Right lung (tissue), 2 donors: ENCODE measurements at regions not wholly inside any gene's neighbourhood (a gene's known extent, or its start where the extent isn't known, plus 50 kb on each side); places are given as distances from the start of the nearest gene placed in this dataset.
"Not testable (repeated sequence)": the region's sequence is repeated elsewhere in the genome, so short reads cannot be mapped to it uniquely, and the experiment has no call there.

ENCODE experiments used
- DNase-seq, 2 donors: peaks; one replicate each; pipeline ENCODE4 v3.0.0-alpha.2; 2013

DNA sequence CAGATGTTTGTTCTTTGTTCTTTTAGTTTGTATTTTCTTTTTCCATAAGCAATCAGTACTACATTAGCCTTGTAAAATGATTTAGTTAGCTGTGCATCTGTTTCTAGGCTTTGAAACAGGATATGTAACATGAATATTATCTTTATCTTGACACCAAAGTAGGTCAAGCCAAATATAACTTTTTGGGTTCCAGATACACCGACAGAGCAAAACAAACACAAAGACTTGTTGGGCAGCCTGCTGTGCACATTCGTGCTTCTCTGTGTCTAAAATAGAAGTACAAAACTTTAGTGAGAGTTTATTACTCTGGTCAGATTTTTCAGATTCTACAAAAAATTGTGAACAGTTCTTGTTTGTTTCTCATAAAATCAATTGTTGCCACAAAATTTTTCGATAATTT, 1059.3 kb upstream of the GYPC start:
- no peak for DNase-seq

DNA sequence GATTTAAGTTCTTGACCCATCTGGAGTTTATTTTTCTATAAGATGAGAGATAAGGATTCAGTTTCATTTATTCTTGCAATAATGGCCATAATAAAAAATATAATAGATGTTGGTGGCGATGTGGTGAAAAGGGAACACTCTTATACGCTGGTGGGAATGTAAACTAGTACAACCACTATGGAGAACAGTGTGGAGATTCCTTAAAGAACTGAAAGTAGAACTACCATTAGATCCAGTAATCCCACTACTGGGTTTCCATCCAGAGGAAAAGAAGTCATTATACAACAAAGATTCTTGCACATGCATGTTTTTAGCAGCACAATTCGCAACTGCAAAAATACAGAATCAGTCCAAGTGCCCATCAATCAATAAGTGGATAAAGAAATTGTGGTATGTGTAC, 1040.5 kb upstream of the GYPC start:
- no peak for DNase-seq

DNA sequence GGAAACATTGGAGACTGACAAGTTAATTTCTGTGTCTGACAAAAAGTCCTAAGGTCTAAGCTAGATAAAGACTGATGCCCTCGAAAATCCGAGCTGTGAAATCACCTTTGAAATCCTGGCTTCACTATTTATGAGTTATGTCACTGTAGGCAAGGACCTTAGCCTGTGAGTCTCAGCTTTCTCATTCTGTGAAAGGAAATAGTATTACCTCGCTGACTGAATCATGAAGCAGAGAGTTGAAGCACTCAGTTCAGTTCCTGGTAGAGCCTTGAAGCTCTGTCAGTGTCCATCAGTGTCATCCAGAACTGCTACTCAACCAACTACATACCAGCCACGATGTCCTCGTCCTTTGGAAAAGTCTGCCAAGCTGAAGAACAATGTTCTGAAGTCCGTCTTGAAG, 1025.6 kb upstream of the GYPC start:
- no peak for DNase-seq

DNA sequence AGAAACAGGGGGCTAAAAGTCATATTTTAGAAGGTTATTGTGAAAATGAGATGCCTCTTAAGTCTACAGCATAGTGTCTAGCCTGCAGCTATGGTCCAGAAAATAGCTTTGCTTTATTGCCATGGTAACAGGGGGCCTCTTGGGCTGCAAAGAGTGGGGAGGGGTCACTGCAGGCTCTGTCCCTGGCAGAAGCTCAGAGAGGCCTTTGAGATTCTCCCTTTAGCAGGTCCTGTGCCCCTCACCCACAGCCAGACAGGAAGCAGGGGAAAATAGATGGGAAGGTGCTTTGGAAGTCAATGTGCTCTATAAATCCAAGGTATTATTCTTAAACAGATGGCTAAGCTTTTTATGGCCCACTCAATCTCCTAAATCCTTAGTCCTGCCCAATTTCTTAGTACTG, 1021.3 kb upstream of the GYPC start:
- DNase-seq, result no peak

DNA sequence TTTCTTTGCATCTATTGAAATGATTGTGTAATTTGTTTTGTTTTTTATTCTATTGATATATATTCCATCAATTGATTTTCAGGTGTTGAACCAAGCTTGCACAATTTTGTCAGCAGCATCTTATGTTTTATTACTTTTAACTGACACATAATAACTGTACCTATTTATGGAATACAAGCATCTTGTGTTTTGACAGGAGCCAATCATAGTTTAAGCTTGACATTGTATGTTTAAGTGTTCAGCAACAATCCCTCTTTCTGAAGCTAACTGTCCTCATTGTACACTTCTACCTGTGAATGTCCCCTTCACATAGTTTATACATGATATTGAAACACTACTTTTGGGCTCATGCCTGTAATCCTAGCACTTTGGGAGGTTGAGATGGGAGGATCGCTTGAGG, 1017.6 kb upstream of the GYPC start:
- DNase-seq, result no peak

DNA sequence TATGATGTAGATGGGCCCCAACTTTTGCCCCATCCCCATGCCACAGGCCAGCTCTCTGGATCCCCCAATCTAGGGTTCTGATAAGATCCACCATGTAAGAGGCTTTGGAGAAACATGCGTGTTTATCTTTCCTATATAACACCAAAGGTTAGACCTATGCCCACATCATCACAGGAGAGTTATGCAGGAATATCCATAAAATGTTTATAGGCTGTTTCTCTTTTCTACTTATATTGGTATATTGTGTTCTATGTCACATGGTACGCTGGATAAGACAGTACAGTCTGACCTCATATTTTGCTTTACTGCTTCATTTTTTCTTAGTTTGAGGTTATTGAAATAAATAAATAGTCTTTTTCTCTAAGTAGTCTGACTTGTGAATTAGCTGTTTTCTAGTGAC, 1013.9 kb upstream of the GYPC start:
- no peak for DNase-seq

DNA sequence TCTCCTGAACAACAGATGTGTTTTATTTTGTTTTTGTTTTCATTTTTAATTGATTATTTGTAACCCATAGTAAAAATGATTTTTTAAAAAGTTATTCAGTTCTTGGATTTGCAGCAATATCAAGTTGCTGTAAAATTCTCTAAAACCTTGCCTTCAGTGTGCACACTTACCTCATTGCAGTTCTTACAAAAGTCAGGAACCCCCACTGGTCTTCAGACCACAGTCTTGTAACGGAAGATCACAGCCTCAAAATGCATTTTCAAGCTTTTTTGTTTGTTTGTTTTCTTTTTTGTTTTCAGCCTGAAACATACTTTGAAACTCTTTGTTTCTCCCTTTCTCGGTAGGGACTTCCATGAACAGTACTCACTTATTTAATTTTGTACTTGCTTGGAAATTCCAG, 1012.8 kb upstream of the GYPC start:
- no peak for DNase-seq

DNA sequence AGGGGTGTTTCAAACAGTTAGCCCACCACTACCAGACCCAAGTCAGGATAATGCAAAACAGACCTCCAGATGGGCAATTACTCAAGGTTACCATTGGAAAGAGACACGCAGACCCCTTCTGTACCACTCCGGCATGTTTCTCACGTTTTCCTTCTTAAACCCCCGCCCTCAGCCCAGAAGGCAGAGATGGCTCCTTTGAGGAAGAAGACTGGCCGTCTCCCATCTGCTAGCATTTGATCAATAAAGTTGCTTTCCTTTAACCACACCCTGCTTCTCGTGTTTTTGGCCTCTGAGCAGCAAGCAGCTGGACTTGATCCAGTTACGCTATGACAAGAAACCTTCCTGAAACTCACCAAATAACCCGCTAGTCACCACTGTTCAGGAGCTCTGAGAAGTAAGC, 1012.4 kb upstream of the GYPC start:
- no peak for DNase-seq

DNA sequence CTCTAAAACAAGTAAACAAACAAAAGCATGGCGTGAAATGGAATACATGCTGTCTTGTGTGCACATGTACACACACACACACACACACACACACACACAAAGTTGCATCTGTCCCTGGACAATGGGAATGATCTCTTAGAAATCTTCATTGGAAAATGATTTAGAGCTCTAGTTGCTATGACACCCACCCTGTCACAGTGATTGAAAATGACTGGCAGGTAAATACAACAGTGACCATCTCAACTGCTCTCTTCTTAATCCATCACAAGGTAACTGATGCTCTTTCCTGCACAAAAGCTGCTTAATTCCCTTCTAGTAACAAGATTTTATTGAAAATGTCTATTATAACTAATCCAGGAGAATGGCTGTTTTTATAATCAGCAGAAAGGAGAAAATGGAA, 1011.7 kb upstream of the GYPC start:
- DNase-seq, result no peak

DNA sequence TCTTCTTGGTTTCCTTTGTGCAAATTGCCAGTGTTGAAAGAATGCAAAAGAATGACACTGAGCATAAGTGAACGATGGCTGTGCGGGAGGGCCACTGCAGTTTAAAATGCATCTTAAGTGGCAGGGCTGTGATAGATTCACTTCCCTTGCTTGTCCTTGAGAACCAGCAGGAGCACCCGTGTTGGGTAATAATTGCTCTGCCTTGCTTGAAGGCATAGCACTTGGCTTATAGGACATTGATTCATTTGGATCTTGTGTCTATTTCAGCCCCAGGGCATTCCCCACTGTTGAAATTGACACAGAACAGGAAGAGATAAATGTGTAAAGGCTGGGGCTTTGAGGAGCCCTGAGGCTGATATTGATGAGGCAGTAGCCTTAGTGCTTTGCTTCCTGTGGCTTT, 1003.7 kb upstream of the GYPC start:
- no peak for DNase-seq

DNA sequence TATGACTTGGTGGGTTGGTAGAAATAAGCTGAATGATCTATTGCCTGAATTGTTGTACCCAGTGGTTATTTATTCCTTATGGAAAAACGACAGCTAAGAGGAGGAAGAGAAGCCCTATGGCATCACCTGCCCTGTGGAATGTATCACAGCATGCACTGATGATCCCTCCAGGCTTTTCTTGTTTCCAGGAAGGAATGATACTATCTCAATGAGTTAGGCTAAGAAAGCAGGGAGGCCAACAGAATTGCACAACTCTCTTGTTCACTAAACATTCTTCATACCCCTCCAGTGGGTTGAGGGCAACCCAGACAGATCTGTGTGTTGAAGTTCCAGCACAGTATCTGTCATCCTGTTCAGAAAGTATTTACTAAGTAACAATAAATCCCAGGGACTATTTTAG, 1001.7 kb upstream of the GYPC start:
- DNase-seq, result no peak

DNA sequence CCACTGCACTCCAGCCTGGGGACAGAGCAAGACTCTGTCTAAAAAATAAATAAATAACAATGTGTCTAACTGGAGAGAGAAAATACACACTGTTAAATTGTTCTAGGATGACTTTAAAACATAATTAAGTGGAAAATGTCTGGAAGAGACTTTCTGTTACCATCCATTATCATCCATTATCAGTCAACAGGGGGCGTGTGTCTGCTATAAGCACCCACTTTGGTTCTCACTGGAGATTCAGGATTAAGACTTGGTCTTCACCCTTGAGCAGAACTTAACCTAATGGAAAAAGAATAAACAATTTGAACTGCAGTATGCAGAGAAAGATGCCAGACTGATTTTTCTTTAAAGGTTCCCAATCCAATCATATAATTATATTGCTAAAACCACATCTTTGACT, 999.8 kb upstream of the GYPC start:
- DNase-seq, result no peak

DNA sequence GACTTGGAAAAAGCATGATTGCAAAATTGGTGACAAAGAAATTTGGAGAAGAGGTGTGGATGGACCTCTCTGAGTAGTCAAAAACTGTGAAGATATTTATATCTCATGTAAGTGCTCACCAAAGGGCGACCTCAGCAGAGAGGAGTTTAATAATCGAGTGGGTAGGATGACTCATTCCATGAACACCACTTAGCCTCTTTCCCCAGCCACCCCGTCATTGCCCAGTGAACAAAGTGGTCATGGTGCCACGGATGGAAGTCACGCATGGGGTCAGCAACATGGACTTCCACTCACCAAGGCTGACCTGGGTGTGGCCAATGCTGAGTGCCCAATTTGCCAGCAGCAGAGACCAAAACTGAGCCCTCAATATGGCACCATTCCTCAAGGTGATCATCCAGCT, 997.4 kb upstream of the GYPC start:
- DNase-seq, result no peak

DNA sequence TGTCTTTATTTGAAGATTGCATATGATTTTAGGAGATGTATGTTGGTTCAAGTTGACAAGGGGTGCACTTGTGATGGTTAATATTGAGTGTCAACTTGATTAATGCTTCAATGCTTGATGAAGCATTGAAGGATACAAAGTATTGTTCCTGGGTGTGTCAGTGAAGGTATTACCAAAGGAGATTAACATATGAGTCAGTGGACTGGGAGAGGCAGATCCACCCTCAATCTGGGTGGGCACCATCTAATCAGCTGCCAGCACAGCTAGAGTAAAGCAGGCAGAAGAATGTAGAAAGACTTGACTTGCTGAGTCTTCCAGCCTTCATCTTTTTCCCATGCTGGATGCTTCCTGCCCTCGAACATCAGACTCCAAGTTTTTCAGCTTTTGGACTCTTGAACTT, 995.6 kb upstream of the GYPC start:
- DNase-seq, result not testable (repeated sequence)

DNA sequence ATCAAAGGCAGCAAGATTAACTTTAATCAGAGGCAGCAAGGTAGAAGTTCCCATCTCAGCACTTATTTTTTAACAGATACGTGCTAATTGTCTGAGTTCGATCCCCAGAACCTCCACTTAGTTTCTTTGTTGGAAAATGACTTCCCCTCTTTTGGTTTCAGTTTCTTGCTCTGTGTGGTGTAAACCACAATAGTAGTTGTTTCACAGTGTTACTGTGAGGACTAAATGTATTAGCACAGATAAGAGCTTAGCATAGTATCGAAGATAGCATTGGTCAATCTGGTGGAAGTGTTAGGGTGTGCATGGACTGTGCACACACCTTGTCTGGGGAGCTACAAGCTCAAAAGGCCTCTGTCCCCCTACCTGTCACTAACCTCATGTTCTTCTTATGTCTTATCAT, 988.3 kb upstream of the GYPC start:
- DNase-seq, result no peak

DNA sequence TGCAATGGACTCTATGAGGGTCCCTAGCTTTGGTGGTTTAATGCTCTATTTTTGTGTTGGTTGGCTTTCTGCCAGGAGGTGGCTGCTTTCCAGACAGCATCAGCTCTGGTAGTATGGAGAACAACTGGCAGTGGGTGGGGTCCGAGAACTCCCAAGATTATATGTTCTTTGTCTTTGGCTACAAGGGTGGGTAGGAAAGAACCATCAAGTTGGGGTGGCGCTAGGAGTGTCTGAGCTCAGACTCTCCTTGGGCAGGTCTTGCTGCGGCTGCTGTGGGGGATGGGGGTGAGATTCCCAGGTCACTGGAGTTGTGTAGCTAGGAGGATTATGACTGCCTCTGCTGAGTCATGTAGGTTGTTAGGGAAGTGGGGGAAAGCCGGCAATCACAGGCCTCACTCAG, 976.1 kb upstream of the GYPC start:
- no peak for DNase-seq

DNA sequence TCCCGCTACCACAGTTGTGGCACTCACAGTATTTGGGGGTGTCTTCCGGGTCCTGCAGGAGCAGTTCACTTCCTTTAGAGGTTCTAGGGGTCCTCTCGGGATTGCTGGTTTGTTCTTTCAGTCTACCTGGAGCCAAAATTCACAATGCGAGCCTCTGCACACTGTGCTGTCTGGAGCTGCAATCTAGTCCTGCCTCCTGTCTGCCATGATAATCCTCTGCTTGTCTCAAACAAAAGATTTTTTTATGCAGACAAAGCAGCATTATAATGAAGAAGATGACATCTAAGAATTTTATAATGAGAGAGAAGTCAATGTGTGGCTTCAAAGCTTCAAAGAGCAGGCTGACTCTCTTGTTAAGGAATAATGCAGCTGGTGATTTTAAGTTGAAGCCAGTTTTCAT, 975.1 kb upstream of the GYPC start:
- no peak for DNase-seq

DNA sequence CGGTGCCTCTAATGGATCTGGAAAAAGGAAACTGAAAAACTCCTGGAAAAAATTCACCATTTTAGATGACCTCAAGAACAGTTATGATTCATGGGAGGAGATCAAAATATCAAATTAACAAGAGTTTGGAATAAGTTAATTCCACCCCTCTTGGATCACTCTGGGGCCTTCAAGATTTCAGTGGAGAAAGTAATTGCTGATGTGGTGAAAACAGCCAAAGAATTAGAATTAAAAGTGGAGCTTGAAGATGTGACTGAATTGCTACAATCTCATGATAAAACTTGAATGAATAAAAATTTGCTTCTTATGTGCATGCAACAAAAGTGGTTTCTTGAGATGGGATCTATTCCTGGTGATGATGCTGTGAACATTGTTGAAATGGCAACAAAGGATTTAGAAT, 974.4 kb upstream of the GYPC start:
- no peak for DNase-seq

DNA sequence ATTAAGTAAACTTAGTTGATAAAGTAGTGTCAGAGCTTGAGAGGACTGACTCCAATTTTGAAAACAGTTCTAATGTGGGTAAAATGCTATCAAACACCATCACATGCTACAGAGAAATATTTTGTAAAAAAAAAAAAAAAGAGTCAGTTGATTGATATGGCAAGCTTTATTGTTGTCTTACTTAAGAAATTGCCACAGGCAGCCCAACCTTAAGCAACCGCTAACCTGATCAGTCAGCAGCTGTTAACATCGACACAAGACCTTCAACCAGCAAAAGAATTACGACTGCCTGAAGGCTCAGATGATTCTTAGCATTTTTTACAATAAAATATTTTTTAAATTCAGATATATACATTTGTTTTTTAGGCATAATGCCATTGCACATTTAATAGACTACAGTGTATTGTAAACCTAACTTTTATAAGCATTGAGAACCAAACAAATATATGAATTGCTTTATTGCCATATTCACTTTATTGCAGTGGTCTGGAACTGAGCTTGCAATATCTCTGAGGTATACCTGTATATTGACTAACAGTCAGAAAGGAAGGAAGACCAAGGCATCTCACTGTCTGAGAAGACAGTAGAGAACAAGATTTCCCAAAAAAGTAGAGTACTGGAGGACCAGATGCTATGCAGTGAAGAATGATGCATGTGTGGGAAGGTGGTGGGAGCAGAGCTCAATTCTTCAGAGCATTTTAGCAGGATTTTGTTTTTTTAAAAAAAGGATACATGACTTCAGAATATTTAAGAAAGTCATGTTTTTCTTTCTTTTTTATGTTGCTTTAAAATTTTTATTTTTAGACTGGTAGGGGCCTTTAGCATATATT, 973.8 kb upstream of the GYPC start:
- no peak for DNase-seq

DNA sequence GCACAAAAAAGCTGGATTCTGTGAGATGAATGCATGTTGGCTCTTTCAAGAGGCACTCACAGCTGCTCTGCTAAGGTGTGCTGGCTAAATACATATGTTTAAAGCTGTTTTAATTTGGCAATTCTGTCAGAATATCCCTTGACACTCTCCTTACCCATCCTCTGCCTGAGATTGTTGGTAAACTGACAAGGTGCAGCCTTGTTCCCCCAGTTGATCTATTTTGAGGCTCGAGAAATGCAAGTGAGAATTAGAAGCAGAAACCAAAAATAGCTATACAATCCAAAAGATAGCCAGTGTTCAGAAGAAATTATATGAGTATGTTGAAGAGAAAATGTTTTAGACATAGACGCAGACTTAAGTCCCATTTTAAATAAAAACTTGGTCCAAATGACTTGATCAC, 971.7 kb upstream of the GYPC start:
- DNase-seq, result no peak

DNA sequence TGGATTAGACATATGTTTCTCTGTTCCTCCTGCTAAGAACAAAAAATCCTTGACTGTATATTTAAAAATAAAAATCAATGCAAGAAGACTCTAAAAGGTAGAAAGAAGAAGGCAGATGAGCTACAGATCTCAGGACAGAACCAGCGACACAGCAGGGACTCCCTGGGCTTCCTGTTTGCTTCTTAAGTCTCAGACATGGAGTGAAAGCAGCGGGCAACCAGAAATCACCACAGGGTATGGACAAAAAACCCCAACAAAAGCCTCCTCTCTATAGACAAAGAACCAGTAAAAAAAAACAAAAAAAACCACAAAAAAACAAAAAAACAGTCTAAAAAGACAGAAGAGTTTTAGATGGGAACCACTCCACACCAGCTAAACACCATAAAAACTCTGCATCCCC, 971.0 kb upstream of the GYPC start:
- DNase-seq, result no peak

DNA sequence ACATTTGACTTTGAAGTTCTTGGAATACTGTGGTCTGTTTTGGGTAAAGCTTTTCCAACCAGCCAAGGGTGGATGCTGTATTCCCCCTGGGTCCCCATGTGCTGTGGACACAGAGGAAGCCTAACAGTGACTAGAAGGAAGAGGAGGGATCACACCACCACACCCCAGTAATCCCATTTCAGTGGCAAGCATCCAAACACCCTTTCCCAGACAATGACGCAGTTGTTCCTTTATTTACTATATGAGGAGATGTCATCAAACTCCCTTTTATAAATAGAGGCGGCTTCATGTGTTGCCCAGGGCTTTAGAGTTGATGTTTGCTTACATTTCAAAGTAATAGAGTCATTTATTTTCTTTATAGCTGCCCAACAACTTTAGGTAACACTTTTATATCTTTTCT, 959.4 kb upstream of the GYPC start:
- no peak for DNase-seq

DNA sequence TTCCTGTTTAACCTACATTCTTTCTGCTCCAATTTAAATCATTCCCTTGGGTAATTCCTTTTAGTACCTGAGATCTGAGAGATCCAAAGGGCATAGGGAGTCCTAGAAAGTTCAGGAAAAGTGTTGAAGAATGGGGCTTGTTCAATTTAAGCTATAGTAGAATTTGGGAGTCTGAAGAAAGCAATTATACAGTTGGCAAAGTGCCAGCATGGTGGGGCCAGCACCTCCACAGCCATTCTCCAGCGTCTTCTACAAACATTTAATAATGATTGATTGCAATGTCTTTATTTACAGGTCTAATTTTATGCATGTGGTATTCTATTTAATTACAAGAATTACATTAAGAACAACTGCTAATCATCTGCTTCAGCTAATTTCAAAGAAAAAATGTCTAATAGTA, 957.7 kb upstream of the GYPC start:
- no peak for DNase-seq

DNA sequence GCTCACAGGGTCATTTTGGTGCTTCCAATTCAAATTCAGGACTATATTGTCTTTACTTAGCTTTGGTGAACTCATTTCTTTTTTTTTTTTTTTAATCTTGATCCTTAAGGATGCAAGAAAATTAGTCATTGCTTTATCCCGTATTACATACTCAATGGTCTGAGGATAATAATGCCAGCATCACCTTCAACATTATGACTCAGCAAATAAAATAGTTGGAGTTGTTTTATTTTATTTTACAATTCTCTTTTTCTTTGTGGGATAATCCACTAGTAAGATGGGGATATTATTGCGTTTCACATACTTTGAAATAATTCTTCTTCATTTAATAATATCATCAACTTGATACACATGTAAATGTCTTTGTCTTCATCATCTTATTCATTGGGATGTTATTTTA, 954.9 kb upstream of the GYPC start:
- no peak for DNase-seq

DNA sequence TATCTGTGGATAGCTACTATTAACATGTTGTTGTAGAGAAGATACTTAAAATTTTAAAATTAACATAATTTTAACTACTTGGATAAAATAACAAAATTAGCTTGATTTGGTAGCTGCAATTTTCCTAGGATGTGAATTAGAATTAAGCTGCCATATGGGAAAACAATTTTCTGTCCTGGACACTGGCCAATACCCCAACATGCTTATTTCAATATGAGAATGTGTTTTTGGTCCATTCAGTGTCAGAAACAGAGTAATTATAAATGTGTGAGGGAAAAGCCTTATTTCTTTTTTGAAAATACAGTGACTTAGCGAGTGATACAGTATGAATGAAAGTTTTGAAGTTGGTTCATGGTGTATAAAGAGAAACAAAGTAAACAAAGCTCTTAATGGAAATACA, 948.3 kb upstream of the GYPC start:
- DNase-seq, result no peak
